Mesothelial cell of epicardium (in vitro differentiated cells): ENCODE measurements at regions not wholly inside any gene's neighbourhood (a gene's known extent, or its start where the extent isn't known, plus 50 kb on each side); places are given as distances from the start of the nearest gene placed in this dataset.

Experiments
- DNase-seq, 2 experiments: peaks; one replicate each; pipeline ENCODE4 v3.0.0; 2021; ENCODE audit warnings: low spot score in 2 of 2; ENCODE audit not compliant: unreplicated experiment in 2 of 2
- H3K27ac Mint-ChIP-seq: 2 replicates; pipeline ENCODE4 v1.8.0; 2021; ENCODE audit warnings: mixed read lengths
- H3K27me3 Mint-ChIP-seq: 2 replicates; pipeline ENCODE4 v1.8.0; 2021; ENCODE audit warnings: low read depth, mixed read lengths
- H3K36me3 Mint-ChIP-seq: 2 replicates; pipeline ENCODE4 v1.8.0; 2021; ENCODE audit warnings: mixed read lengths
- H3K4me1 Mint-ChIP-seq: 2 replicates; pipeline ENCODE4 v1.8.0; 2021; ENCODE audit warnings: mixed read lengths
- H3K4me3 Mint-ChIP-seq: 2 replicates; pipeline ENCODE4 v1.8.0; 2021; ENCODE audit warnings: mild to moderate bottlenecking, moderate library complexity, mixed read lengths
- H3K9me3 Mint-ChIP-seq: 2 replicates; pipeline ENCODE4 v1.8.0; 2021; ENCODE audit warnings: mixed read lengths
- TF ChIP-seq, protein P1 (sequence below): fragments of 200-600 bp; sonication (generic); IDR thresholded peaks from one replicate; pipeline ENCODE4 v1.5.0; 2021; ENCODE audit warnings: antibody characterized with exemption; ENCODE audit not compliant: unreplicated experiment

GRCh38 chr1:30034105-30034626 lies 689.2 kb downstream of the MATN1 start:
- Mint-ChIP-seq H3K27ac (no peak overlapping the region), H3K36me3 (no peaks in the 10 kb centered on the region), H3K9me3 (peaks cover 4% of the 10 kb centered on the region), H3K27me3 (peaks cover 8% of the 10 kb centered on the region), H3K4me1 (no peaks in the 10 kb centered on the region), H3K4me3 (no peak overlapping the region)
- DNase-seq, result no peak
- TF ChIP-seq, protein P1, sequence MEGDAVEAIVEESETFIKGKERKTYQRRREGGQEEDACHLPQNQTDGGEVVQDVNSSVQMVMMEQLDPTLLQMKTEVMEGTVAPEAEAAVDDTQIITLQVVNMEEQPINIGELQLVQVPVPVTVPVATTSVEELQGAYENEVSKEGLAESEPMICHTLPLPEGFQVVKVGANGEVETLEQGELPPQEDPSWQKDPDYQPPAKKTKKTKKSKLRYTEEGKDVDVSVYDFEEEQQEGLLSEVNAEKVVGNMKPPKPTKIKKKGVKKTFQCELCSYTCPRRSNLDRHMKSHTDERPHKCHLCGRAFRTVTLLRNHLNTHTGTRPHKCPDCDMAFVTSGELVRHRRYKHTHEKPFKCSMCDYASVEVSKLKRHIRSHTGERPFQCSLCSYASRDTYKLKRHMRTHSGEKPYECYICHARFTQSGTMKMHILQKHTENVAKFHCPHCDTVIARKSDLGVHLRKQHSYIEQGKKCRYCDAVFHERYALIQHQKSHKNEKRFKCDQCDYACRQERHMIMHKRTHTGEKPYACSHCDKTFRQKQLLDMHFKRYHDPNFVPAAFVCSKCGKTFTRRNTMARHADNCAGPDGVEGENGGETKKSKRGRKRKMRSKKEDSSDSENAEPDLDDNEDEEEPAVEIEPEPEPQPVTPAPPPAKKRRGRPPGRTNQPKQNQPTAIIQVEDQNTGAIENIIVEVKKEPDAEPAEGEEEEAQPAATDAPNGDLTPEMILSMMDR, result no peak

DNA sequence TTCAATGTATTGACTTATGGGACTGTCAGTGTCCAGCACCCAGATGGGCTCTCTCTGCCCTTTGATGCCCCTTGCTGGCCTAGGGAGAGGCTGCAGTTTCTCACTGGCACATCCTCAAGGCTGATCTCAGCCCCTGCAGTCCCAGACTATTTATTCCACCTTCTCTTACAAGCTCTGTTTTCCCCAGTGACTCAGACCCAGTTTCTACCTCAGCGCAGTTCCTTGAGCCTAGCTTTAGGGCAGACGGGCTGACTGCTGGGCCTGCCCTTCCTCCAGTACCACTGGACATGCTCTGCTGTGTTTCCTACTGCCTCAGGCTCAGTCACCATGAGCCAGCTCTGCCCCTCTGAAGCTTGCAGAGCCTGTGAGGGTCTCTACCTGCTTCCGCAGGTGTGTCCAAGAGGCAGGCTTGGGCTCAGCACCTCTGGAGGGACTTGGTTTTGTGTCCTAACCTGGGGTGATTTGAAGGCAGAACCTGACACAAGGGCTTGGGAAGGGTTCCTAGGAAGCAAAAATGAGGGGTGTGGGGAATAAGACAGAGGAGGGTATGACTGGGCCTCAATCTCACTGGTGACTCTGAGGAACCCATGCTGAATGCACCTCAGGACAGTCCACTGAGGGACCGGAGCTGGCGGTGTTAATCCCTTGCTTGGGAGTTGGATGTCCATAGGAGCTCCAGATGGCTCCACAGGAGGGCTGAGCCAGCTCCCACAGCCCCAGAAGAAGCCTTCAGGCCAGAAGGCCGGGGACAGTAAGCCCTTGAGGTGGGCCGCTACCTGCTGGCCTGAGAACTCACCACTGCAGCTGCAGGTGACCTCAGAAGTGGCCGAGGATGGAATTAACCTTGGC lies 689.9 kb downstream of the MATN1 start:
- Mint-ChIP-seq H3K4me1 (no peaks in the 10 kb centered on the region), H3K4me3 (no peak overlapping the region), H3K27ac (no peak overlapping the region), H3K27me3 (peaks cover 12% of the 10 kb centered on the region), H3K9me3 (peaks cover 4% of the 10 kb centered on the region), H3K36me3 (no peaks in the 10 kb centered on the region)
- TF ChIP-seq, protein P1, result no peak
- DNase-seq, result peak in 1 of 2 experiments; percentile 26

DNA sequence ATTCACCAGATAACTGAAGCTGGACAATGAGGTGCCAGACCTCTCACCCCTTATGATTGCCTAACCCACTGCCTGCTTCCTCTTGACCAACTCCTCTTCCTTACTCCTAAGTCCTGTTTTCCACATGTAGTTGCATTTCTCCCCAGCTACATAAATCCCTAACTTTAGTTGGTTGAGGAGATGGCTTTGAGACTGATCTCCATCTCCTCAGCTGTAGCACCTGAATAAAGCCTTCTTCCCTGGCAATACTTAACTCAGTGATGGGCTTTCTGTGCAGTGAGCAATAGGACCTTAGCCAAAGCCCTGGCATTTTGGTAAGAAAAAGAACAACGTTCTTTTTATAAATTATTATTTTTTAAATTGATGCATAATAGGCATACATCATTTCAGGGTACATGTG lies 691.1 kb downstream of the MATN1 start:
- no peak for DNase-seq
- Mint-ChIP-seq H3K27ac (no peak overlapping the region), H3K27me3 (peaks cover 16% of the 10 kb centered on the region)

GRCh38 chr1:30029677-30030076 lies 693.7 kb downstream of the MATN1 start:
- peaks cover 16% of the 10 kb centered on the region for H3K27me3 Mint-ChIP-seq
- DNase-seq, result no peak
- H3K27ac Mint-ChIP-seq, result no peak overlapping the region
- no peak overlapping the region for H3K4me3 Mint-ChIP-seq
- TF ChIP-seq, protein P1, result no peak
- H3K9me3 Mint-ChIP-seq, result peaks cover 4% of the 10 kb centered on the region
- H3K36me3 Mint-ChIP-seq, result no peaks in the 10 kb centered on the region
- no peaks in the 10 kb centered on the region for H3K4me1 Mint-ChIP-seq

More for the DNA sequence above, 691.1 kb downstream of the MATN1 start:
- no peaks in the 10 kb centered on the region for H3K36me3 Mint-ChIP-seq
- peaks cover 4% of the 10 kb centered on the region for H3K9me3 Mint-ChIP-seq
- TF ChIP-seq, protein P1, result no peak
- no peaks in the 10 kb centered on the region for H3K4me1 Mint-ChIP-seq
- H3K4me3 Mint-ChIP-seq, result no peak overlapping the region

DNA sequence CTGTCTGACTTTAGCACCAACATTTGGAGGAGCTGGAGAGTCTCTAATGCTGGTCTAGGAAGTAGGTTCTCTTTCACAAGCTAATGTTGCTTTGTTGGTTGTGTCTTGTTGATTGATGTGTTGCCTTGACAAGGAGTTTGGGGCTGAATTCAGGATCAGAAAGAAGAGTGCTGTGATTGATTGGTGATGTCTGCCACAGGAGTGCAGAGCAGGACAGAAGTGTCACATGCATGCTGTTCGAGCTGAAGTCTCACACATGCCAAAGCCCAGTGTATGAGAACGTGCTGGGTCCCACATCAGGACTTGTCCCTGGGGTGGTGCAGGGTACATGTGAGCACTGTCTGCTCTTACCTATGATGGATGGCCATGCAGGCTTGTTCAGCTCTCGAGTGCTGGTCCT lies 694.4 kb downstream of the MATN1 start:
- H3K36me3 Mint-ChIP-seq, result no peaks in the 10 kb centered on the region
- no peak overlapping the region for H3K27ac Mint-ChIP-seq
- DNase-seq, result no peak
- peaks cover 4% of the 10 kb centered on the region for H3K9me3 Mint-ChIP-seq
- TF ChIP-seq, protein P1, result no peak
- H3K4me3 Mint-ChIP-seq, result no peak overlapping the region
- H3K27me3 Mint-ChIP-seq, result peaks cover 16% of the 10 kb centered on the region
- no peaks in the 10 kb centered on the region for H3K4me1 Mint-ChIP-seq
